GM12891 (cell line): ENCODE measurements at regions not wholly inside any gene's neighbourhood (a gene's known extent, or its start where the extent isn't known, plus 50 kb on each side); places are given as distances from the start of the nearest gene placed in this dataset.

Experiments used
- POLR2A ChIP-seq: IDR thresholded peaks from 2 replicates; pipeline ENCODE4 v1.6.1; 2011; ENCODE audit warnings: low read depth, low read length, control low read depth
- POLR2AphosphoS5 ChIP-seq: IDR thresholded peaks from 2 replicates; pipeline ENCODE4 v1.6.1; 2011; ENCODE audit warnings: low read depth, low read length, control low read depth
- POU2F2 ChIP-seq: IDR thresholded peaks from 2 replicates; pipeline ENCODE4 v1.6.1; 2011; ENCODE audit warnings: low read depth, mild to moderate bottlenecking, control low read depth, low read length, moderate library complexity
- TAF1 ChIP-seq: IDR thresholded peaks from 2 replicates; pipeline ENCODE4 v1.6.1; 2011; ENCODE audit warnings: low read depth, low read length, control low read depth

DNA sequence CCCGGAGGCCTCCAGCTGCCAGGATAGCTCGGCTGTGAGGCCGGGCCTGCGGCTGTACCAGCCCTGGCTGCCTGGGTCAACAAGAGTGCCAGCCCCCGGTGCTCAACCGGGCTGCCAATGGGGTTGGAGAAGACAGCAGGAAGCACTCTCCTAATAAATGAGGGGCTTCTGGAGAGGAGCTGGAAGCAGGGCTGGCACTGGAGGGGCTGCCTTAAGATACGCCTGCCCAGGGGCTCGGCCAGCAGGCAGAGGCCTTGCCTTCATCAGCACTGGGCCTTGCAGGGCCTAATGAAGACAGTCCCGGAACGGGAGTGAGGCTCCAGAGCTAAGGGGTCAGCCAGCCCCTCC lies 73.6 kb downstream of the TEX51 start:
- TF ChIP-seq POLR2A (no peak), POLR2AphosphoS5 (no peak), POU2F2 (no peak), TAF1 (no peak)
